Naive thymus-derived CD4-positive, alpha-beta T cell (primary cell): ENCODE measurements at regions not wholly inside any gene's neighbourhood (a gene's known extent, or its start where the extent isn't known, plus 50 kb on each side); places are given as distances from the start of the nearest gene placed in this dataset.
A peak's percentile ranks its signal among the peaks of the same experiment; 100 is the strongest.

Source experiments
- ATAC-seq: fragments of 150-1000 bp; cut with Tn5 transposase; 2 replicates; pipeline ENCODE4 v1.10.0; 2021; ENCODE audit warnings: mild to moderate bottlenecking, moderate library complexity
- CTCF ChIA-PET: fragments of 350-600 bp; sonication (Branson Sonifier 250); formaldehyde crosslinking; loops from one replicate; lab custom pipeline; 2021; ENCODE audit warnings: antibody characterized with exemption; lab: Charles Lee
- POLR2A ChIA-PET: fragments of 350-600 bp; sonication (Branson Sonifier 250); formaldehyde crosslinking; loops from one replicate; lab custom pipeline; 2021; ENCODE audit warnings: antibody characterized with exemption, inconsistent platforms; lab: Charles Lee
- DNase-seq, 9 donors: peaks; one replicate each; pipeline versions ENCODE4 v3.0.0 to v3.0.0-alpha.2; 2020 to 2022; ENCODE audit warnings: mixed read lengths in 1 of 9
- H3K27ac ChIP-seq: one replicate; pipeline ENCODE4 v1.7.0; 2013; ENCODE audit warnings: mild to moderate bottlenecking, low read depth, low read length, moderate library complexity
- H3K27me3 ChIP-seq, 2 donors: one replicate each; pipeline ENCODE4 v1.7.0; 2013; ENCODE audit warnings: low read length in 2 of 2, mild to moderate bottlenecking in 2 of 2, moderate library complexity in 2 of 2; ENCODE audit not compliant: control insufficient read depth in 2 of 2, insufficient read depth in 2 of 2
- H3K36me3 ChIP-seq, 3 experiments: 1 replicate in 2 of 3; 2 replicates in 1 of 3; pipeline ENCODE4 v1.7.0; 2013; ENCODE audit warnings: low read length in 3 of 3, mild to moderate bottlenecking in 3 of 3, moderate library complexity in 1 of 3; ENCODE audit not compliant: insufficient read depth in 3 of 3, control insufficient read depth in 2 of 3
- H3K4me1 ChIP-seq, 2 donors: one replicate each; pipeline ENCODE4 v1.7.0; 2013; ENCODE audit warnings: low read length in 2 of 2, mild to moderate bottlenecking in 2 of 2, moderate library complexity in 1 of 2; ENCODE audit not compliant: control insufficient read depth in 2 of 2, insufficient read depth in 2 of 2
- H3K4me3 ChIP-seq: 2 replicates; pipeline ENCODE4 v1.7.0; 2013; ENCODE audit warnings: mild to moderate bottlenecking, low read length
- H3K9me3 ChIP-seq, 3 experiments: 1 replicate in 2 of 3; 2 replicates in 1 of 3; pipeline ENCODE4 v1.7.0; 2013; ENCODE audit warnings: low read length in 3 of 3; ENCODE audit not compliant: control insufficient read depth in 2 of 3
- H3K27ac Mint-ChIP-seq, 9 donors: one replicate each; pipeline ENCODE4 v1.8.0; 2020 to 2022; ENCODE audit warnings: mixed read lengths in 9 of 9, mild to moderate bottlenecking in 8 of 9, moderate library complexity in 5 of 9, inconsistent platforms in 2 of 9
- H3K27me3 Mint-ChIP-seq, 5 donors: one replicate each; pipeline ENCODE4 v1.8.0; 2021 to 2022; ENCODE audit warnings: mixed read lengths in 5 of 5, mild to moderate bottlenecking in 1 of 5
- H3K36me3 Mint-ChIP-seq, 5 donors: one replicate each; pipeline ENCODE4 v1.8.0; 2020 to 2022; ENCODE audit warnings: mixed read lengths in 5 of 5, mild to moderate bottlenecking in 3 of 5, inconsistent platforms in 1 of 5
- H3K4me1 Mint-ChIP-seq, 7 donors: one replicate each; pipeline ENCODE4 v1.8.0; 2020 to 2022; ENCODE audit warnings: mixed read lengths in 7 of 7, mild to moderate bottlenecking in 3 of 7, inconsistent platforms in 1 of 7
- H3K4me3 Mint-ChIP-seq, 10 donors: one replicate each; pipeline ENCODE4 v1.8.0; 2020 to 2022; ENCODE audit warnings: mild to moderate bottlenecking in 10 of 10, mixed read lengths in 10 of 10, moderate library complexity in 6 of 10, inconsistent platforms in 2 of 10
- H3K9me3 Mint-ChIP-seq, 11 donors: one replicate each; pipeline ENCODE4 v1.8.0; 2020 to 2022; ENCODE audit warnings: mixed read lengths in 11 of 11, mild to moderate bottlenecking in 4 of 11, inconsistent platforms in 1 of 11, moderate library complexity in 1 of 11
- intact Hi-C, 2 donors: fragments of 100-400 bp; cut with micrococcal nuclease; formaldehyde crosslinking; loops; one replicate each; pipeline ENCODE4 v1.15.1; 2023

GRCh38 chr2:467543-467891 is 179.6 kb upstream of the ALKAL2 start:
- Mint-ChIP-seq H3K4me1 (peaks cover 0 to 9% (median 6%) of the 10 kb centered on the region in 7 donors), H3K27me3 (peaks cover 41 to 57% (median 50%) of the 10 kb centered on the region in 5 donors), H3K9me3 (peaks cover 0 to 4% (median 0%) of the 10 kb centered on the region in 11 donors), H3K27ac (no peak overlapping the region), H3K36me3 (peaks cover 0 to 5% (median 0%) of the 10 kb centered on the region in 5 donors), H3K4me3 (peak overlapping the region in 3 of 10 donors; percentile 5 to 75 (median 17))
- Histone ChIP-seq H3K4me1 (no peaks in the 10 kb centered on the region), H3K4me3 (no peak overlapping the region), H3K36me3 (no peaks in the 10 kb centered on the region), H3K9me3 (no peaks in the 10 kb centered on the region), H3K27me3 (no peaks in the 10 kb centered on the region), H3K27ac (no peak overlapping the region)
- ChIA-PET POLR2A (no interaction called here), CTCF (no interaction called here)
- ATAC-seq (no peak), DNase-seq (no peak)
- intact Hi-C loops = loop anchor here in 1 of 2 donors (10.0 kb wide), 1 partner anchor 73 kb away; no protein-coding TSS in a partner anchor

- Histone ChIP-seq H3K27ac (no peak overlapping the region), H3K27me3 (no peaks in the 10 kb centered on the region), H3K4me1 (no peaks in the 10 kb centered on the region), H3K36me3 (no peaks in the 10 kb centered on the region), H3K4me3 (no peak overlapping the region), H3K9me3 (no peaks in the 10 kb centered on the region)
- peaks cover 44 to 61% (median 52%) of the 10 kb centered on the region in 5 donors for H3K27me3 Mint-ChIP-seq
- peak overlapping the region in 1 of 10 donors; percentile 75 for H3K4me3 Mint-ChIP-seq
- H3K9me3 Mint-ChIP-seq = peaks cover 0 to 4% (median 0%) of the 10 kb centered on the region in 11 donors
- peaks cover 0 to 5% (median 0%) of the 10 kb centered on the region in 5 donors for H3K36me3 Mint-ChIP-seq
- POLR2A ChIA-PET = no interaction called here
- ATAC-seq (no peak), DNase-seq (no peak)
- H3K27ac Mint-ChIP-seq = no peak overlapping the region
- CTCF ChIA-PET = interaction anchor here (0.6 kb wide), 1 partner anchor 25 kb away, joined by 3 read pairs; no protein-coding TSS in a partner anchor
- intact Hi-C loops = loop anchor here in 1 of 2 donors (10.0 kb wide), 1 partner anchor 72 kb away; no protein-coding TSS in a partner anchor
- peaks cover 0 to 10% (median 7%) of the 10 kb centered on the region in 7 donors for H3K4me1 Mint-ChIP-seq
Observed at GRCh38 chr2:467101-467500, 179.2 kb upstream of the ALKAL2 start.

- Histone ChIP-seq H3K4me1 (peaks cover 20 to 21% of the 10 kb centered on the region in 2 donors), H3K36me3 (no peaks in the 10 kb centered on the region), H3K9me3 (no peaks in the 10 kb centered on the region), H3K4me3 (no peak overlapping the region), H3K27ac (no peak overlapping the region), H3K27me3 (no peaks in the 10 kb centered on the region)
- POLR2A ChIA-PET = no interaction called here
- H3K27ac Mint-ChIP-seq = no peak overlapping the region
- H3K27me3 Mint-ChIP-seq = peaks cover 56 to 80% (median 68%) of the 10 kb centered on the region in 5 donors
- peaks cover 0 to 5% (median 0%) of the 10 kb centered on the region in 5 donors for H3K36me3 Mint-ChIP-seq
- CTCF ChIA-PET = no interaction called here
- H3K4me1 Mint-ChIP-seq = peaks cover 21 to 32% (median 28%) of the 10 kb centered on the region in 7 donors
- ATAC-seq (no peak), DNase-seq (no peak)
- H3K4me3 Mint-ChIP-seq = no peak overlapping the region
- intact Hi-C loops = loop anchor here in 1 of 2 donors (10.0 kb wide), 1 partner anchor 70 kb away; no protein-coding TSS in a partner anchor
- H3K9me3 Mint-ChIP-seq = peaks cover 0 to 4% (median 0%) of the 10 kb centered on the region in 11 donors
Observed at GRCh38 chr2:464562-465309, 176.8 kb upstream of the ALKAL2 start.

DNA sequence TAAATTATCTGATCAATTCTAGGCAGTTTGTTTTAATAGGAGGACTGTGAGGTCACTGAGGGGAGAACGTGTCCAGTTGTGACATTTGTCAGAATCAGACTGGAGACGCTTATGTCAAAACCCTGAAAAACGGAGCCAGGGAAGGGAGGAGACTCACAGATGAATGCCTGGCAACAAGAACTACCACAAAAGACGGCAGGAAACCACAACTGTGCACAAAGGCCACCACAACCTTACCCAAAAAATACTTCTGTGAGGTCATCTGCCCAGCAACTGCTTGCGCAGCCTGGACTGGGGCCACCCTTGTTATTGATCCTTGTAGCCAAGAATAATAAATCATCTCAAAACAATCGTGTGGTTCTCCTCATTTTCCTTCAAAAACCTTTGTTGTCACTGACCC is 173.0 kb upstream of the ALKAL2 start:
- intact Hi-C loops = loop anchor here (1.0 to 10.0 kb wide), 3 partner anchors 23 to 67 kb away; no protein-coding TSS in a partner anchor
- H3K4me1 ChIP-seq = peaks cover 20 to 21% of the 10 kb centered on the region in 2 donors

GRCh38 chr2:459931-460330 is 172.0 kb upstream of the ALKAL2 start:
- POLR2A ChIA-PET = interaction anchor here (0.6 kb wide), 1 partner anchor 45 kb away, joined by 3 read pairs; no protein-coding TSS in a partner anchor

More for the DNA sequence above, 173.0 kb upstream of the ALKAL2 start:
- H3K27ac ChIP-seq = no peak overlapping the region
- Mint-ChIP-seq H3K9me3 (peaks cover 0 to 4% (median 0%) of the 10 kb centered on the region in 11 donors), H3K4me1 (peaks cover 16 to 36% (median 29%) of the 10 kb centered on the region in 7 donors), H3K27me3 (peaks cover 61 to 86% (median 73%) of the 10 kb centered on the region in 5 donors), H3K36me3 (no peaks in the 10 kb centered on the region), H3K27ac (peak overlapping the region in 7 of 9 donors; percentile 52 to 93 (median 73)), H3K4me3 (peak overlapping the region; percentile 52 to 84 (median 78))
- H3K4me3 ChIP-seq = no peak overlapping the region
- ATAC-seq = peak; percentile 87
- ChIA-PET POLR2A (no interaction called here), CTCF (no interaction called here)
- no peaks in the 10 kb centered on the region for H3K9me3 ChIP-seq
- H3K36me3 ChIP-seq = no peaks in the 10 kb centered on the region
- peak in 8 of 9 donors; percentile 37 to 82 (median 77) for DNase-seq
- H3K27me3 ChIP-seq = no peaks in the 10 kb centered on the region

GRCh38 chr2:458425-458815 is 170.5 kb upstream of the ALKAL2 start:
- H3K27ac Mint-ChIP-seq = no peak overlapping the region
- no peaks in the 10 kb centered on the region for H3K9me3 ChIP-seq
- ATAC-seq = no peak
- ChIA-PET POLR2A (no interaction called here), CTCF (no interaction called here)
- no peaks in the 10 kb centered on the region for H3K9me3 Mint-ChIP-seq
- DNase-seq = no peak
- no peak overlapping the region for H3K4me3 Mint-ChIP-seq
- H3K4me1 ChIP-seq = peaks cover 20 to 21% of the 10 kb centered on the region in 2 donors
- H3K4me1 Mint-ChIP-seq = peaks cover 16 to 38% (median 35%) of the 10 kb centered on the region in 7 donors
- H3K27me3 ChIP-seq = no peaks in the 10 kb centered on the region
- H3K36me3 ChIP-seq = no peaks in the 10 kb centered on the region
- H3K4me3 ChIP-seq = no peak overlapping the region
- H3K36me3 Mint-ChIP-seq = no peaks in the 10 kb centered on the region
- H3K27me3 Mint-ChIP-seq = peaks cover 64 to 85% (median 71%) of the 10 kb centered on the region in 5 donors
- intact Hi-C loops = no loop called here
- no peak overlapping the region for H3K27ac ChIP-seq

More at GRCh38 chr2:459931-460330, 172.0 kb upstream of the ALKAL2 start:
- H3K4me3 Mint-ChIP-seq = peak overlapping the region in 6 of 10 donors; percentile 70 to 84 (median 80)
- H3K4me1 Mint-ChIP-seq = peaks cover 16 to 36% (median 30%) of the 10 kb centered on the region in 7 donors
- Histone ChIP-seq H3K9me3 (no peaks in the 10 kb centered on the region), H3K4me1 (peaks cover 20 to 21% of the 10 kb centered on the region in 2 donors), H3K27ac (no peak overlapping the region), H3K4me3 (no peak overlapping the region), H3K36me3 (no peaks in the 10 kb centered on the region), H3K27me3 (no peaks in the 10 kb centered on the region)
- ATAC-seq = no peak
- peak overlapping the region in 3 of 9 donors; percentile 32 to 73 (median 35) for H3K27ac Mint-ChIP-seq
- H3K27me3 Mint-ChIP-seq = peaks cover 60 to 86% (median 68%) of the 10 kb centered on the region in 5 donors
- intact Hi-C loops = loop anchor here in 1 of 2 donors (10.0 kb wide), 1 partner anchor 65 kb away; no protein-coding TSS in a partner anchor
- no peaks in the 10 kb centered on the region for H3K36me3 Mint-ChIP-seq
- no peaks in the 10 kb centered on the region for H3K9me3 Mint-ChIP-seq
- DNase-seq = no peak
- CTCF ChIA-PET = no interaction called here
